ENCODE measurements at regions not wholly inside any gene's neighbourhood (a gene's known extent, or its start where the extent isn't known, plus 50 kb on each side); places are given as distances from the start of the nearest gene placed in this dataset.

DNA sequence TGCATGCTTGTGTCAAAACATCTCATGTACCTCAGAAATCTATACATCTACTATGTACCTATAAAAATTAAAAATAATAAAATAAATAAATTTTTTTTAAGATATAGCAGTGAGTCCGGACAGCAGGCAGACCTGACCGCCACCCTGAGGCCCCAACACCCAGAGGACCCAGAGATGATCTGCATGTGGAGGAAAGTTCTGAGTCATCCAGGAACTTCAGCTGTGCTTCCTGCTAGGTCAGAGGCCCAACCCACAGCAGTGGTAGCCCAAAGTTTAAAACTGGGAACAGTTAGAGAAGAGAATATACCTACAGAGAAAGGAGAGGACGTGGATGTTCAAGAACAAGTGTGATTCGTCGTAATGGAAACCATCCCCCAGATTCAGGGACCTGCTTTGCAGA is 683.7 kb upstream of the NRP1 start:
- no peak overlapping the region for H3K23ac ChIP-seq (ENCODE audit: insufficient read length, low read depth, low read length)
- H4K8ac ChIP-seq (replicated peaks; ENCODE audit: insufficient read length, low read depth, low read length): no peak overlapping the region
- TF ChIP-seq, protein P1, sequence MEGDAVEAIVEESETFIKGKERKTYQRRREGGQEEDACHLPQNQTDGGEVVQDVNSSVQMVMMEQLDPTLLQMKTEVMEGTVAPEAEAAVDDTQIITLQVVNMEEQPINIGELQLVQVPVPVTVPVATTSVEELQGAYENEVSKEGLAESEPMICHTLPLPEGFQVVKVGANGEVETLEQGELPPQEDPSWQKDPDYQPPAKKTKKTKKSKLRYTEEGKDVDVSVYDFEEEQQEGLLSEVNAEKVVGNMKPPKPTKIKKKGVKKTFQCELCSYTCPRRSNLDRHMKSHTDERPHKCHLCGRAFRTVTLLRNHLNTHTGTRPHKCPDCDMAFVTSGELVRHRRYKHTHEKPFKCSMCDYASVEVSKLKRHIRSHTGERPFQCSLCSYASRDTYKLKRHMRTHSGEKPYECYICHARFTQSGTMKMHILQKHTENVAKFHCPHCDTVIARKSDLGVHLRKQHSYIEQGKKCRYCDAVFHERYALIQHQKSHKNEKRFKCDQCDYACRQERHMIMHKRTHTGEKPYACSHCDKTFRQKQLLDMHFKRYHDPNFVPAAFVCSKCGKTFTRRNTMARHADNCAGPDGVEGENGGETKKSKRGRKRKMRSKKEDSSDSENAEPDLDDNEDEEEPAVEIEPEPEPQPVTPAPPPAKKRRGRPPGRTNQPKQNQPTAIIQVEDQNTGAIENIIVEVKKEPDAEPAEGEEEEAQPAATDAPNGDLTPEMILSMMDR (conservative IDR thresholded peaks at IDR 0.05): no peak
- Mint-ChIP-seq H3K4me1 (peaks cover 6 to 7% of the 10 kb centered on the region in 2 experiments), H3K27ac (no peak overlapping the region; a peak in 1 of 7 replicates), H3K4me3 (no peak overlapping the region), H3K9me3 (peaks cover 2 to 3% of the 10 kb centered on the region in 2 experiments; a peak in 4 of 5 replicates), H3K36me3 (ENCODE audit: insufficient read depth in 1 of 3, low read depth in 3 of 3) (no peaks in the 10 kb centered on the region; a peak in 2 of 7 replicates), H3K27me3 (ENCODE audit: low read depth) (peaks cover 2% of the 10 kb centered on the region; the same call in 1 of the 2 replicates)
- H4K91ac ChIP-seq (ENCODE audit: insufficient read length, low read depth, low read length): no peak overlapping the region
- no peak overlapping the region for H3K14ac ChIP-seq (ENCODE audit: insufficient read depth, low read length)
- H2BK5ac ChIP-seq (ENCODE audit: insufficient read length, low read length): no peak overlapping the region
- no peaks in the 10 kb centered on the region for H3K79me2 ChIP-seq (ENCODE audit: insufficient read depth, low read length)
- no peak overlapping the region for H3K9ac ChIP-seq (ENCODE audit: extremely low read depth, insufficient read length, low read length)
- H2AFZ ChIP-seq (ENCODE audit: low read length): no peak overlapping the region
- H4K5ac ChIP-seq (ENCODE audit: insufficient read length, low read depth, low read length): no peak overlapping the region
- no peak for DNase-seq
- H2BK20ac ChIP-seq (ENCODE audit: low read depth, low read length, poor library complexity, severe bottlenecking): no peak overlapping the region
- H3K18ac ChIP-seq (ENCODE audit: insufficient read length, low read depth, low read length): no peak overlapping the region
- H3K4ac ChIP-seq (ENCODE audit: low read depth, low read length): no peak overlapping the region
- no peak overlapping the region for H3T11ph ChIP-seq (ENCODE audit: low read length)
- H3K56ac ChIP-seq (ENCODE audit: insufficient read length, low read depth, low read length): no peak overlapping the region
- no peak overlapping the region for H2AK5ac ChIP-seq (ENCODE audit: insufficient read length, low read length)
- no peak overlapping the region for H3K27ac ChIP-seq (ENCODE audit: insufficient read length, low read depth, low read length)
- H3K4me2 ChIP-seq (ENCODE audit: insufficient read depth, insufficient read length, low read length): no peak overlapping the region
- H3K27me3 ChIP-seq (ENCODE audit: insufficient read depth, low read length): no peaks in the 10 kb centered on the region
- H2BK120ac ChIP-seq (ENCODE audit: low read depth, low read length, poor library complexity, severe bottlenecking): no peak overlapping the region
- no peaks in the 10 kb centered on the region for H4K20me1 ChIP-seq (ENCODE audit: control insufficient read depth, insufficient read depth, insufficient read length)
- H3K4me1 ChIP-seq (ENCODE audit: insufficient read depth, low read length): no peaks in the 10 kb centered on the region; the same call in 1 of the 2 replicates
- no peaks in the 10 kb centered on the region for H3K23me2 ChIP-seq (ENCODE audit: insufficient read length, low read depth, low read length, poor library complexity, severe bottlenecking)
- H2BK15ac ChIP-seq (ENCODE audit: low read depth, low read length): no peak overlapping the region
- WGBS (ENCODE audit: extremely low coverage, insufficient read length, low lambda C conversion rate): no CpG with 5 or more reads among the region's 5 CpGs
- no peaks in the 10 kb centered on the region for H3K79me1 ChIP-seq (ENCODE audit: insufficient read depth, low read depth, low read length, poor library complexity, severe bottlenecking)
- H2BK12ac ChIP-seq (ENCODE audit: insufficient read length, low read depth, low read length): no peak overlapping the region
- H3K9me3 ChIP-seq (ENCODE audit: control insufficient read depth, low read depth, low read length): no peaks in the 10 kb centered on the region

Data from H9 (cell line).